OCI-LY7 (cell line): ENCODE measurements at regions not wholly inside any gene's neighbourhood (a gene's known extent, or its start where the extent isn't known, plus 50 kb on each side); places are given as distances from the start of the nearest gene placed in this dataset.

Source experiments
- CTCF ChIP-seq: fragments of 200-600 bp; sonication (generic); conservative IDR thresholded peaks from 2 replicates; pipeline ENCODE4 v1.5.1; 2014; ENCODE audit warnings: mild to moderate bottlenecking, antibody characterized with exemption, low read length, moderate library complexity, mixed read lengths
- EZH2phosphoT487 ChIP-seq: fragments of 200-600 bp; sonication (generic); IDR thresholded peaks from 2 replicates; pipeline ENCODE4 v1.6.1; 2018; ENCODE audit warnings: low read depth, borderline replicate concordance, mild to moderate bottlenecking, mixed run types, antibody characterized with exemption, low read length, moderate library complexity, mixed read lengths

GRCh38 chr3:31378231-31378630, 154.5 kb upstream of the STT3B start:
- TF ChIP-seq CTCF (no peak), EZH2phosphoT487 (no peak)
